OCI-LY7 (cell line): ENCODE measurements at regions not wholly inside any gene's neighbourhood (a gene's known extent, or its start where the extent isn't known, plus 50 kb on each side); places are given as distances from the start of the nearest gene placed in this dataset.

ENCODE experiments used
- CTCF ChIP-seq: fragments of 200-600 bp; sonication (generic); conservative IDR thresholded peaks from 2 replicates; pipeline ENCODE4 v1.5.1; 2014; ENCODE audit warnings: mild to moderate bottlenecking, antibody characterized with exemption, low read length, moderate library complexity, mixed read lengths
- EZH2phosphoT487 ChIP-seq: fragments of 200-600 bp; sonication (generic); IDR thresholded peaks from 2 replicates; pipeline ENCODE4 v1.6.1; 2018; ENCODE audit warnings: low read depth, borderline replicate concordance, mild to moderate bottlenecking, mixed run types, antibody characterized with exemption, low read length, moderate library complexity, mixed read lengths

- TF ChIP-seq CTCF = no peak
- TF ChIP-seq EZH2phosphoT487 = no peak
Measured at GRCh38 chrX:40272776-40273175, 175.0 kb upstream of the BCOR start.
